ENCODE measurements at regions not wholly inside any gene's neighbourhood (a gene's known extent, or its start where the extent isn't known, plus 50 kb on each side); places are given as distances from the start of the nearest gene placed in this dataset.

DNA sequence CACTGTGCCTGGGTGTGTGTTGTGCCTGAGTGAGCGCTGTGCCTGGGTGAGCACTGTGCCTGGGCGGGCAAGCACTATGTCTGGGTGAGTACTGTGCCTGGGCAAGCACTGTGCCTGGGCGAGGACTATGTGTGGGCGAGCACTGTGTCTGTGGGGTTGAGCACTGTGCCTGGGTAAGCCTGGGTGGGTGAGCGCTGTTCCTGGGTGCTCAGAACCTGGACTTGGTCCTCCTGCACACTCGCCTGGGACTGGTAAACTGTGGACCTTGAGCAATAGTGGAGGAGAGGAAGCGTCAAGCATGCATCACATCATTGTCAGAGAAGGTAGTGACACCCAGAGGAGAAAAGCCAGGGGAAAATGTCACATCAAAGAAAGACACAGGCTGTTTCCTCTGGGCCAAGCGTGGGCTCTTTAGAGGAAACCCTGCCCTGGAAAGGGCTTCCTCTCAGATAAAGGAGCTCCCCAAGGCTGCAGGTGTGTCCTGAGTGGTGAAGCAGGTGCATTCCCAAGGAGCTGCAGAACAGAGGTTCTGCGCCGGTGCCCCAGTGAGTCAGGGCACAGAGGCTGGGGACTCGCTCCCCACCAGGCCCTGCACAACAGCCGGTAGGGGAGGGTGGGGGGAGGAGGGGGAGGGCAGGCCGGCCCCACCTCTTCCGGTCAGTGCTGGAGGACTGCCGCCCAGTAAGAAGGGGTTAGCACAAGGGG, 141.2 kb downstream of the TEX29 start:
- Histone ChIP-seq H3K9me3 (no peaks in the 10 kb centered on the region), H3K36me3 (no peaks in the 10 kb centered on the region), H3K4me1 (ENCODE audit: control insufficient read depth in 1 of 2, insufficient read depth in 1 of 2, low read depth in 1 of 2, low read length in 1 of 2) (no peaks in the 10 kb centered on the region), H3K27me3 (peaks cover 35% of the 10 kb centered on the region), H3K27ac (no peak overlapping the region), H3K4me3 (ENCODE audit: low read depth in 1 of 2, low read length in 1 of 2) (no peak overlapping the region)
- TF ChIP-seq, protein P1, sequence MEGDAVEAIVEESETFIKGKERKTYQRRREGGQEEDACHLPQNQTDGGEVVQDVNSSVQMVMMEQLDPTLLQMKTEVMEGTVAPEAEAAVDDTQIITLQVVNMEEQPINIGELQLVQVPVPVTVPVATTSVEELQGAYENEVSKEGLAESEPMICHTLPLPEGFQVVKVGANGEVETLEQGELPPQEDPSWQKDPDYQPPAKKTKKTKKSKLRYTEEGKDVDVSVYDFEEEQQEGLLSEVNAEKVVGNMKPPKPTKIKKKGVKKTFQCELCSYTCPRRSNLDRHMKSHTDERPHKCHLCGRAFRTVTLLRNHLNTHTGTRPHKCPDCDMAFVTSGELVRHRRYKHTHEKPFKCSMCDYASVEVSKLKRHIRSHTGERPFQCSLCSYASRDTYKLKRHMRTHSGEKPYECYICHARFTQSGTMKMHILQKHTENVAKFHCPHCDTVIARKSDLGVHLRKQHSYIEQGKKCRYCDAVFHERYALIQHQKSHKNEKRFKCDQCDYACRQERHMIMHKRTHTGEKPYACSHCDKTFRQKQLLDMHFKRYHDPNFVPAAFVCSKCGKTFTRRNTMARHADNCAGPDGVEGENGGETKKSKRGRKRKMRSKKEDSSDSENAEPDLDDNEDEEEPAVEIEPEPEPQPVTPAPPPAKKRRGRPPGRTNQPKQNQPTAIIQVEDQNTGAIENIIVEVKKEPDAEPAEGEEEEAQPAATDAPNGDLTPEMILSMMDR (IDR thresholded peaks at IDR 0.05), result no peak

DNA sequence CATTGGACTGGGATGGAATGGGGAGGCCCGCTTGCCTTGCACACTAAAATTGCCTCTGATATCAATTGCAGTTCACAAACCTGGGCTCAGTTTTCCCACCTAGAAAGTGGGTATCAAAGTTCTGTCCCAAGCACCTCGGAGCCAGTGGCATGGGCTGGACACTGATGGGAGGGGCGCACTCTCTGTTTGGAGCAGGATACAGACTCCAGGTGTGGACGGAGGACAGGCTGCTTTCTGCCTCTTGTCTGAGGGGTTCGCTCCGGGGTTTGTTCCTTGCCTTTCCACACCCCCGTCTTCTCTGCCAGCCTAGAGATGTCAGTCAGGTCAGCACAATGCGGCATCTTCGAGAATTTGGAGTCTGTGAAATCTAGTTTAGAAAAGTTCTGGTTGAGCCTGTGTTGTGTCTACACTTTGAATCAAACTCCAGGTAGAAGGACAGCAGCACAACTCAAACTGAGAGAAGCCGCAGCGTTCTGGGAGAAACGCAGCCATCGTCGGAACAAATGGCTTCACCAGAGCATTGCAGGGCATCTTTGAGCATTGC, 141.9 kb downstream of the TEX29 start:
- TF ChIP-seq, protein P1 (IDR thresholded peaks at IDR 0.05), result no peak
- H3K27me3 ChIP-seq, result peaks cover 38% of the 10 kb centered on the region

DNA sequence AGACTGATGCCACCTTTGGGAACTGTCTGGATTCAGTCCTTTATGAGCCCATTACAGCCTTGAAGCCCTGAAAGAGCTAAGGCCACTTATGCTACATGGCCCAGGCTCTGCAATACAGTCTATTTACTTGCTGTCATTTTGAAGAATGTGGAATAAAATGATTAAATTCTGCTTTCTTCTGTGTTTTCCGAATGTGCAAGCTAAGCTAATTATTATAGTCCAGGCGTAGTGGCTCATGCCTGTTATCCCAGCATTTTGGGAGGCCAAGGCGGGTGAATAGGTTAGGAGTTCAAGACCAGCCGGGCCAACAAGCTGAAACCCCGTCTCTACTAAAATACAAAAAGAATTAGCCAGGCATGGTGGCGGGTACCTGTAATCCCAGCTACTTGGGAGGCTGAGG, 142.5 kb downstream of the TEX29 start:
- Histone ChIP-seq H3K36me3 (no peaks in the 10 kb centered on the region), H3K4me3 (ENCODE audit: low read depth in 1 of 2, low read length in 1 of 2) (no peak overlapping the region), H3K9me3 (no peaks in the 10 kb centered on the region), H3K27me3 (peaks cover 39% of the 10 kb centered on the region), H3K4me1 (ENCODE audit: control insufficient read depth in 1 of 2, insufficient read depth in 1 of 2, low read depth in 1 of 2, low read length in 1 of 2) (no peaks in the 10 kb centered on the region), H3K27ac (no peak overlapping the region)
- TF ChIP-seq, protein P1 (IDR thresholded peaks at IDR 0.05), result no peak

More for the DNA sequence above, 141.9 kb downstream of the TEX29 start:
- H3K36me3 ChIP-seq, result no peaks in the 10 kb centered on the region
- H3K9me3 ChIP-seq, result no peaks in the 10 kb centered on the region
- no peak overlapping the region for H3K4me3 ChIP-seq (ENCODE audit: low read depth in 1 of 2, low read length in 1 of 2)
- no peak overlapping the region for H3K27ac ChIP-seq
- H3K4me1 ChIP-seq (ENCODE audit: control insufficient read depth in 1 of 2, insufficient read depth in 1 of 2, low read depth in 1 of 2, low read length in 1 of 2), result no peaks in the 10 kb centered on the region

DNA sequence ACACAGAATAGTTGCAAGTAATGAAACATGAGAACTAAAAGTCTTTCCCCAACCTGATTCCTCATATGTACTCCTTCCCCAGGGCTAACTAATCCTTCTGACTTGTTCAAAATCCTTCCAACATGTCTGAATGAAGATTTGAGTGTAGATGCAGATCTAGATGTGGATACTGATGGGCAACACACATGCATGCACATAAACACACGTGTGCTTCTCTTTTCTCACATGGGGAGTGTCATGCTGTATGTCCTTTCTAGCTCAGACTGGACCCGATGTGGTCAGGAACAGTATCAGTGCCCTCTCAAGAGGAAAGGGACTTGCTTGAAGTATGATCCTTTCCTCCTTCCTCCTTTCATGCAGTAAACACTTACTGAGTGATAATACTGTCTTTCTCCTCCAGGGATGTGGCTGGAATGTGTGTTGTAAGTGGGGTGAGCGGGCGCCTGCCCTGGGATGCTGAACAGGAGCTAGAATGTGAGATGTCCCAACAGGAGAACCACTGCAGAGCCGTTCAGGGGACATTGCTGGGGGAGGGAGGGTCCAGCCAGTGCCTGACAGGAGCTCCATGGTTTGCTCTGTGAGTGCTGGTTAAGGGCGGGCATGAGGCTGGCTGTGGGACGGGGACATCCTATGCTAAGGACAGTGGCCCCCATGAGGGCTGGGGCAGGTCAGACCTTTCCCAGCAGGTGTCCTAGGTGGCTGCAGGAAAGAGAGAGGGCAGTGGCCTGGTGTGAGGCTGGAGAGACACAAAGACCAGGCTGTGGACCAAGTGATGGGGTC, 146.9 kb downstream of the TEX29 start:
- TF ChIP-seq, protein P1 (IDR thresholded peaks at IDR 0.05), result no peak
- no peaks in the 10 kb centered on the region for H3K36me3 ChIP-seq
- H3K9me3 ChIP-seq, result no peaks in the 10 kb centered on the region

DNA sequence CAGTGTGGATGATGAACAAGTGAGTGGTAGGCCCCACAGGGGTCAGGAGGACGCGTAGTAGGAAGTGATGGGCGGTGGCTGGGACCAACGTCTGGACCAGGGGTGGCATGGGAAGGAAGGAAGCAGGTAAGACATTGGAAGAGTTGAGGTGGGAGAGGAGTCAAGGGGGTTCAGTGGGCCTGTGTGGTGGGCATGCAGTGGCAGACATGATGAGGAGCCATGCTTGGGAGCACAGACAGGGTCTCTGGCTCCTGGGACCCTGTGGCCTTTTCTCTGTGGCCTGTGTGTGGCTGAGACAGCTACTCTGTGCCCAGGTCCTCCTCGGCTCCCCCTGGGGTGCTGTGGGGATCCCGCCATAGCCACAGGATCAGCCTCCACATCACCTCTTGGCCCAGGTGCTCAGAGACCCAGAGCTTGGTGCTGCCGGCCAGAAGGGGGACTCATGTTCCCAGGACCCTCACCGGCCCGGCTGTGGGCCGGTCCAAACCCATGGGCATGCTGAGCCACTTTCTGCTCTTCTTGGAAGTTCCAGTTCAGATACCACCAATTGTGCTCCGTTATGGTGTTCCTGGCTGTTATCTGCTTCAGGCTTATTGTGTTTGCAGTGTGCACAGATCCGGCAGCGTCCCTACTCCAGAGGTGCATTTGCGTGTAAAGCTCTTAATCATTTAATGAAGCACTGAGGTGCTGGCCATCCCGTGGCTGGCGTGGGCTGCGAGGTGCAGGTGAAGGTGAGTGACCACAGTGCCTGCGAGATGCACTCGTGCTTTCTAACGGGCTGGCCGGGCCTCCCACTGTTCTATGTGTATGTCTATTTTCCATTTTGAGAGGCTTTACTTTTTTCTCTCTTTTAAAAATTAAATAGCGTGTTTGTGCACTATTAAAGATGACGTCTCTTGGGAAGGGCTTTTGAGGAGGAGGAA, 147.9 kb downstream of the TEX29 start:
- Histone ChIP-seq H3K27ac (no peak overlapping the region), H3K9me3 (no peaks in the 10 kb centered on the region), H3K36me3 (no peaks in the 10 kb centered on the region), H3K4me1 (ENCODE audit: control insufficient read depth in 1 of 2, insufficient read depth in 1 of 2, low read depth in 1 of 2, low read length in 1 of 2) (no peaks in the 10 kb centered on the region), H3K4me3 (ENCODE audit: low read depth in 1 of 2, low read length in 1 of 2) (no peak overlapping the region), H3K27me3 (peaks cover 23% of the 10 kb centered on the region)
- TF ChIP-seq, protein P1 (IDR thresholded peaks at IDR 0.05), result no peak

More for the DNA sequence above, 146.9 kb downstream of the TEX29 start:
- Histone ChIP-seq H3K4me1 (ENCODE audit: control insufficient read depth in 1 of 2, insufficient read depth in 1 of 2, low read depth in 1 of 2, low read length in 1 of 2) (no peaks in the 10 kb centered on the region), H3K27me3 (peaks cover 33% of the 10 kb centered on the region), H3K4me3 (ENCODE audit: low read depth in 1 of 2, low read length in 1 of 2) (no peak overlapping the region), H3K27ac (no peak overlapping the region)
